A673 (cell line): ENCODE measurements at regions not wholly inside any gene's neighbourhood (a gene's known extent, or its start where the extent isn't known, plus 50 kb on each side); places are given as distances from the start of the nearest gene placed in this dataset.

ENCODE experiments used
- CTCF ChIP-seq: fragments of 300-800, 200-600 bp; sonication (generic); conservative IDR thresholded peaks from 2 replicates; pipeline ENCODE4 v1.5.1; 2017; ENCODE audit warnings: low read depth, mild to moderate bottlenecking, antibody characterized with exemption, low read length, moderate library complexity, mixed read lengths
- EZH2 ChIP-seq: fragments of 200-600 bp; sonication (generic); IDR thresholded peaks from 2 replicates; pipeline ENCODE4 v1.6.1; 2017; ENCODE audit warnings: borderline replicate concordance, low read depth, mild to moderate bottlenecking, mixed read lengths, antibody characterized with exemption, low read length; ENCODE audit not compliant: poor library complexity, severe bottlenecking

DNA sequence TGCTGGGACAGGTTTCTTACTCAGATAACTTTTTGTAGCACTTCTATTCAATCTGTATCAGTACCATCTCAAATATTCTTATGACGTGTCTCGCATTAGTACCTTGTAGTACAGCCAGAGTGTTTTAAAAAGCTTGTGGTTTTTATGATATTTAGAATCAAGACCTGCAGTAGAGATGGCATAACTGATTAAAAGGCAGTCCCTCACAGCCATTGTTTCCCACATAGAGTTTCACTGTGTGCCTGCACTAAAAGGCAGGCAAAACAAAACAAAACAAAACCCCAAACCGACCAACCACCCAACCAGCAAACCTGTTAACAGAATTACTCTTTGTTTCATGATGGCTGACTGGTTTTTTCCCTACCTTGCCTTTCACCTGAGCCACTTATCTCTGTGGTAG lies 221.3 kb upstream of the DGKB start:
- TF ChIP-seq CTCF (no peak), EZH2 (no peak)
